ENCODE measurements at regions not wholly inside any gene's neighbourhood (a gene's known extent, or its start where the extent isn't known, plus 50 kb on each side); places are given as distances from the start of the nearest gene placed in this dataset.

DNA sequence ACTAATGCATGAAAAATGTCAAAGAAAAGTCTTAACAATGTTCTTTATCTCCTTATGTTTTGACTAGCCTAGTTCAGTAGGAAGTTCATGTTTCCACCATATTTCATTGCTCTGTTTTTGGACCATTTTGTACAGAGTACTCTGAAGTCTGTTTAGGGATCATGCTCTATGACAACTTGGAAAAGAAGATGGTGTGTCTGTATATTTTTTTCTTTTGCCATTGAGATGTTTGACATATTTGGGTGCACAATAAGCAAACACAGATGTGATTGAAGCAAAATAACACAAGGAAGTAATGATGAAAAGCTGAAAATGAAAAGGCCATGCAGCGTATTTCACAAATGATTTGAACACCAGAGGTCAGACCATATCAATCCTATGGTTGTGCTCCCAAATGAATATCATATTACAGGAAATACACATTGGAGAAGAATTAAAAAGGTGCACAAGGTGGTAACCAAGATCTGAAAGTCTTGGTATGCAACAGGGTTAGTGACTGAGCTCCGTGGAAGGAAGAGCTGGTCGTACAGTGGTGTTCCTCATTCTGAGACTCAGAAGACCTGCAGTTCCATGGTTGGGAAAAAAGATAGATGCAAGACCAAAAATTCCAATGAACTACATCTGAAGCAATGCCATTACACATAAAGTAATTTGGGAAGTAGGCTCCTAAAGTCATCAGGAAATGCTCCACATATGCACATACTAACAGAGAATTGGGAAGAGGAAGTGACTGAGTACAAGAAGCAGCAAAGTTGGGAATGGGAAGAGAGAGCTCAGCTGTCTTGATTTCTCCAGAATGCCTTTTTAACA is 463.5 kb downstream of the LMO4 start:
- POLR2A ChIA-PET, result no interaction called here
- H3K4me1 Mint-ChIP-seq (ENCODE audit: low read depth), result no peaks in the 10 kb centered on the region

DNA sequence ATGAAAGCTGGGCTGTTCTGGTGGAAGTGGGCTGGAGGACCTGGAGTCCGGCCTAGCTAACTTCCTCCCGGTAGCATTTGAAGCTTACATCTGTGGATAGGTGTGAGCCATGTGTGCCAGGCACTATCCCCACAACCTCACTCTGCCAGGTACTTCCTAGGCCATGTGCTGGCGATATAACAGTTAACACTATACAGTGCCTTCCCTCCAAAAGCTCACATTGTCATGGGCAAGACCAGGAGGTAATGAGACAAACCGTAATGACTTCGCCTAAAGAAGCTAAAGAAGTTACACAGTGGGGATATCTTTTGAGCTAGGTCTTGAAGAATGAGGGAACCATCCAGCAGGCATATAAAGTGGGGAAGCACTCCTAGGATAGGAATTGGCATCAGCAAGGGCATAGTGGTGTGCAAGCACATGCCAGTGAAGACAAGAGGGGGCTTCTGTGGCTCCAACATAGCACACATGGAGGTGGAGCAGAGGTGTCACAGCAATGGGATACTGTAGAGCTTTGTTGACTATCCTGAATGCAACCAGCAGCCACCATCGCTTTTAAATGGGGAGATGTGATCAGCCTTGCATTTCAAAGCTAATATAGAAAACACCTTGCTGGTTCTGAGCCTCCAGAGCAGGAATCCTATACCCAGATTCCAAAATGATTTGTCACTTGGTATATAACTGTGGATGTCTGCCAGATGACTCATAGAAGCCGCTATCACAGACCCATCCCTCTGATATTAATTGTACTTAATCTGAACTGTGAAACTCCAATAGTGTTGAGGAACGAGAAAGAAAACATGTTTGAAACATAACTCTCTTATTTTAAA is 466.3 kb downstream of the LMO4 start:
- H3K27ac Mint-ChIP-seq, result no peak overlapping the region
- intact Hi-C loops (cut with micrococcal nuclease), result no loop called here
- DNase-seq (no peak), ATAC-seq (no peak)
- H3K4me3 Mint-ChIP-seq, result no peak overlapping the region
- no peaks in the 10 kb centered on the region for H3K9me3 Mint-ChIP-seq
- TF ChIP-seq, protein P1, sequence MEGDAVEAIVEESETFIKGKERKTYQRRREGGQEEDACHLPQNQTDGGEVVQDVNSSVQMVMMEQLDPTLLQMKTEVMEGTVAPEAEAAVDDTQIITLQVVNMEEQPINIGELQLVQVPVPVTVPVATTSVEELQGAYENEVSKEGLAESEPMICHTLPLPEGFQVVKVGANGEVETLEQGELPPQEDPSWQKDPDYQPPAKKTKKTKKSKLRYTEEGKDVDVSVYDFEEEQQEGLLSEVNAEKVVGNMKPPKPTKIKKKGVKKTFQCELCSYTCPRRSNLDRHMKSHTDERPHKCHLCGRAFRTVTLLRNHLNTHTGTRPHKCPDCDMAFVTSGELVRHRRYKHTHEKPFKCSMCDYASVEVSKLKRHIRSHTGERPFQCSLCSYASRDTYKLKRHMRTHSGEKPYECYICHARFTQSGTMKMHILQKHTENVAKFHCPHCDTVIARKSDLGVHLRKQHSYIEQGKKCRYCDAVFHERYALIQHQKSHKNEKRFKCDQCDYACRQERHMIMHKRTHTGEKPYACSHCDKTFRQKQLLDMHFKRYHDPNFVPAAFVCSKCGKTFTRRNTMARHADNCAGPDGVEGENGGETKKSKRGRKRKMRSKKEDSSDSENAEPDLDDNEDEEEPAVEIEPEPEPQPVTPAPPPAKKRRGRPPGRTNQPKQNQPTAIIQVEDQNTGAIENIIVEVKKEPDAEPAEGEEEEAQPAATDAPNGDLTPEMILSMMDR (IDR thresholded peaks at IDR 0.05), result no peak
- H3K27me3 Mint-ChIP-seq, result no peaks in the 10 kb centered on the region
- ChIA-PET POLR2A (no interaction called here), CTCF (no interaction called here)
- H3K36me3 Mint-ChIP-seq (ENCODE audit: low read depth), result no peaks in the 10 kb centered on the region
- no peaks in the 10 kb centered on the region for H3K4me1 Mint-ChIP-seq (ENCODE audit: low read depth)

More for the DNA sequence above, 463.5 kb downstream of the LMO4 start:
- Mint-ChIP-seq H3K4me3 (no peak overlapping the region), H3K27ac (no peak overlapping the region), H3K36me3 (ENCODE audit: low read depth) (no peaks in the 10 kb centered on the region), H3K27me3 (no peaks in the 10 kb centered on the region), H3K9me3 (no peaks in the 10 kb centered on the region)
- ATAC-seq (no peak), DNase-seq (no peak)
- TF ChIP-seq, protein P1 (IDR thresholded peaks at IDR 0.05), result no peak
- intact Hi-C loops (cut with micrococcal nuclease), result no loop called here
- CTCF ChIA-PET, result no interaction called here

DNA sequence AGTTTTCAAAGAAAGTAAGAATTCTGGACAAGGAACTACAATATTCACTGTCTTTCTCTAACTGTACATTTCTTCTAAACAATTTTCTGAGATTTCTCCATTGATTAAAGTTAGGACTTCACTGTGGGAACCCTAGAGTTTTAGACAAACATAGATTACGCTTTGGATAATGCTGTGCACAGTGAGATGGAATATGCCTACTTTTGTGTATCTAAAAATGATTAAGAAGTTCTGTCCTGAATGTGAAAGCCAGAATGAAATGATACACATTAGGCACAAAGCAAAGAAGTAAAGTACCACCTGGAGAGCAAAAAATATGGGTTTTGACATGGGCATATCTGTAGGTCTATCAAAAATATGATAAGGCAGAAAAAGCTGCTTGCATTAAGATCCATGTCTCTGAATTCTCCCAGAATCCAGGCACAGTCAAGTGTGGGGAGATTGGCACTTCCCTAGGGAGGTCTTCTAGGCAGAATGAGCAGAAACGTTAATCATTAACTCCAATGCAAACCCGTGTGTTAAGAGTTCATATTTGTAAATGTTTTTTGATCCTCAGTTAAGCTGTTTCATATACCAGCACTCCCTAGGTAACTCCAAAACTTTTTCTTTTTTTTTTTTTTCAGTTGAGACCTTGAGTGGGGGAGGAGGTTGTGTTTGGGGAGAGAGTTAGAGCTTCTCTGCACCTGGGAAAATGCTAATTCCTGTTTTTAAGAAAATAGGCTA is 467.1 kb downstream of the LMO4 start:
- no peaks in the 10 kb centered on the region for H3K9me3 Mint-ChIP-seq
- peaks cover 2% of the 10 kb centered on the region for H3K27me3 Mint-ChIP-seq
- no peak for ATAC-seq
- no peak overlapping the region for H3K27ac Mint-ChIP-seq
- CTCF ChIA-PET, result no interaction called here
- H3K4me3 Mint-ChIP-seq, result no peak overlapping the region
- TF ChIP-seq, protein P1 (IDR thresholded peaks at IDR 0.05), result no peak
- DNase-seq, result no peak
- intact Hi-C loops (cut with micrococcal nuclease), result no loop called here
- H3K4me1 Mint-ChIP-seq (ENCODE audit: low read depth), result no peaks in the 10 kb centered on the region
- H3K36me3 Mint-ChIP-seq (ENCODE audit: low read depth), result no peaks in the 10 kb centered on the region
- POLR2A ChIA-PET, result no interaction called here

DNA sequence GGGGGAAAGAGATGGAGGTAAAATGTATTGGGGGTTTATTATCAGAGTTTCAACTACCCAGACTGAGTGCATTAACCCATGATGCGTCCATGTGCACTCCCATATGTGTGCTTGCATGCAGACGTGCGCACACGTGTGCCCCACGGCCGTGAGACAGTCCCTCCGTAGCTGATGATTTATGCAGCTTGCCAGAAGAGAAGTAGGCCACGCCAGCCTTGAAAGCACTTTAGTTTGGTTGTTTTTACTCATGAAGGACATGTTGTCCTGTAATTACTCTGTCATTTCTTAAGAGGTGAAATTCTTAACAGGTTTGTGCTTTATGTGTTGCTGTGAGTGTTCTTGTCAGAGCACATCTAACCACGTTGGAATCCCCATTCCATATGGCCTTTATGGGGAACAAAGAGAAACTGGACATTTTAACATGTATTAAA is 467.8 kb downstream of the LMO4 start:
- POLR2A ChIA-PET, result no interaction called here
- intact Hi-C loops (cut with micrococcal nuclease), result no loop called here
- CTCF ChIA-PET, result no interaction called here
- H3K36me3 Mint-ChIP-seq (ENCODE audit: low read depth), result no peaks in the 10 kb centered on the region
- H3K4me1 Mint-ChIP-seq (ENCODE audit: low read depth), result no peaks in the 10 kb centered on the region
- H3K27me3 Mint-ChIP-seq, result peaks cover 3% of the 10 kb centered on the region
- TF ChIP-seq, protein P1 (IDR thresholded peaks at IDR 0.05), result no peak
- DNase-seq (no peak), ATAC-seq (no peak)
- H3K27ac Mint-ChIP-seq, result no peak overlapping the region
- H3K4me3 Mint-ChIP-seq, result no peak overlapping the region
- no peaks in the 10 kb centered on the region for H3K9me3 Mint-ChIP-seq

All from activated CD8-positive, alpha-beta T cell treated with anti-CD3 and anti-CD28 coated beads for 36 hours (primary cell).